Upper lobe of left lung (tissue), 4 donors: ENCODE measurements at regions not wholly inside any gene's neighbourhood (a gene's known extent, or its start where the extent isn't known, plus 50 kb on each side); places are given as distances from the start of the nearest gene placed in this dataset.

Experiments
- CTCF ChIP-seq, 6 experiments: fragments of 450-650 bp in 4 of 6; fragments of 200-600 bp in 2 of 6; sonication (generic) in 2 of 6; IDR thresholded peaks; one replicate each; pipeline ENCODE4 v1.5.1; 2016 to 2019; ENCODE audit warnings: antibody characterized with exemption in 6 of 6
- EP300 ChIP-seq, 4 donors: sonication (generic); formaldehyde crosslinking; IDR thresholded peaks; one replicate each; pipeline ENCODE4 v1.5.1; 2017; ENCODE audit warnings: antibody characterized with exemption in 4 of 4, control low read depth in 2 of 4
- POLR2A ChIP-seq, 4 donors: fragments of 450-650 bp; IDR thresholded peaks; one replicate each; pipeline ENCODE4 v1.5.1; 2016 to 2017; ENCODE audit warnings: antibody characterized with exemption in 4 of 4, mild to moderate bottlenecking in 2 of 4

GRCh38 chr18:63040788-63041410, 278.7 kb downstream of the BCL2 start:
- TF ChIP-seq POLR2A (IDR thresholded peaks at IDR 0.05) (no peak), CTCF (IDR thresholded peaks at IDR 0.05) (no peak), EP300 (IDR thresholded peaks at IDR 0.05) (no peak)
